GM21723 (cell line): ENCODE measurements at regions not wholly inside any gene's neighbourhood (a gene's known extent, or its start where the extent isn't known, plus 50 kb on each side); places are given as distances from the start of the nearest gene placed in this dataset.
"Not testable (repeated sequence)": the region's sequence is repeated elsewhere in the genome, so short reads cannot be mapped to it uniquely, and the experiment has no call there.

Experiments
- ATAC-seq: cut with Tn5 transposase; IDR thresholded peaks from one replicate; pipeline ENCODE4 v1.9.1; 2021; ENCODE audit warnings: mild to moderate bottlenecking, moderate library complexity; ENCODE audit not compliant: unreplicated experiment

DNA sequence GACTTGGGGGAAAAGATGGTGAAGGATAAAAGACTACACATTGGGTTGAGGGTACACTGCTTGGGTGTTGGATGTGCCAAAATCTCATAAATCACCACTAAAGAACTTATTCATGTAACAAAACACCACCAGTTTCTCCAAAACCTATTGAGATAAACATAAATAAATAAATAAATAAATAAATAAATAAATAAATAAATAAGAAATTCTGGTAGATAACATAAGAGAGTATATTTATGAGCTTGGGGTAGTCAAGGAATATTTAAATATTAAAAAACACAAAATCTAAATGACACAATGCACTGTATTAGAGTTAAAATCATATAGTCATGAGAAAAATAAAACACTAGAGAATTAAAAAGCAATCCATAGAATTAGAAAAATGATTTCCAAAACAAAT, 333.5 kb upstream of the NRG3 start:
- no peak for ATAC-seq

DNA sequence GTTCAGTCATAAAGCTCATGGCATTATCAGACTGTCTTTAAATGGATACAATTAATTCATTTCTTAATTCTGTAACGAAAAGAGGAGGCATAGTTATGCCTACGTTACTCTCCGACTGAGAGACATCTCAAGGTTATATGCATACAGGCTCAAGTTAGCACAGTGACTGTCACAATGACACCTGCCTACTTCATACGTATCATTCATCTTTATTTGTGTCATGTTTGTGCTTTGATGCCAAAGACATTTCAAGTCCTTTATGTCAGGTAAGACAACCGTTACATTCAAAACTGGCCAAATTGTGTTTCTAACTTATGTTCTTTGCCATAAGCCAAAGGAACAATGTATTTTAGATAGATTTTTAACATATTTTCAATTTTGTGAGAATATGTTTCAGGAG, 328.8 kb upstream of the NRG3 start:
- ATAC-seq: no peak

DNA sequence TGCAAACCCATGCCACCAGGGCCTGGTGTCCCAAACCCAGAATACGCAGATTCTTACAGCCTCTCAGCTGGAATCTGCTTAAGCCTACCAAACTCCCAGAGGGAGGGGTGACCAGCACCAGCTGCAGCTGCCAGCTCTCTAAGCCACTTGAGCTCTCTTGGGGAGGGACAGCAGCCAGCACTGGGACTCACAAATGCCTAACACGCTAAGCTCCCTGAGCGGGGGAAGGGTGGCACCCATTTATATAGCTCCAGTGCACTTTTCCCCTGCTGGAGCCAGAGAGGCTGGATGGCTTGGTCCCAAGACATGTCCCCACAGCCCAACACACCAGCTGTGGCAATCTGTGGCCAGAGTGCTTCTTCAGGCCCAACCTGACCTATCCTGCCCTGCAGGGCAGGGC, 326.8 kb upstream of the NRG3 start:
- no peak for ATAC-seq

GRCh38 chr10:81564143-81564542, 310.9 kb upstream of the NRG3 start:
- no peak for ATAC-seq

DNA sequence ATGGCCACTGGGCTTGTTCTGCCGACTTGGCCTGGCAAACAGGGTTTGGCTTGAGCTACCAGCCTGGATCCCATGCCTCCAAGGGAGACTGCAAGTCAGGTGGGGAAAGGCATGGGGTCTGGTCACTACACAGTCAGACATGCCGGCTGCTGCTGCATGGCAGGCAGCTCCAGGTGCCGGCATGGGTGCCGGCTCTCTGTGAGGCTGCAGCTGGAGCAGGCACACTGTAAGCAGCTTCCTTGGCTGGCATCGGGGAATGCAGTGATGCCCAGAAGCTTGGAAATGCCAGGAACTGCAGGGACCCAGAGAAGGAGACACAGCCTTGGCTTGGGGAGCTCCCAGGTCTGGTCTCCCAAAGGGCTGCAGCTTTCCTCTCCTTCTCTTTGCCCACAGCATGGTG, 305.5 kb upstream of the NRG3 start:
- no peak for ATAC-seq

DNA sequence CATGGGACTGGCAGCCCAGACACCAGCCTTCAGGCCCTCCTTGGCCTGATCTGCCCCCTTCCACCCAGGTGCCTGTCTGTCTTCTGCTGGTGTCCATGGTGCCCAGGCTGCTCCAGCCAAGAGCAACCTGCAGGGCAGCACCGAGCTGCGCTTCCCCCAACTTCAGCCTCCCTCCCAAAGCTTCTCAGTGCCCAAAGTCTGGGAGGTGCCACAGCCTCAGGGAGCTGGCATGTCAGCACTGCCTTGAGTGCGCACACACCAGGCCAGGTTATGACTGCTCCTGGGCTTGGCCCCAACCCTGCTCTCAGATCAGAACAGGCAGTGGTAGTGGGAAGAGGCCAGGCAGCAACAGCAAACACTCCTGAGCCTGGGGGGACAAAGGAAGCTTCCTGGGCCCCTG, 304.6 kb upstream of the NRG3 start:
- no peak for ATAC-seq

GRCh38 chr10:81570878-81571794, 303.9 kb upstream of the NRG3 start:
- ATAC-seq: no peak

DNA sequence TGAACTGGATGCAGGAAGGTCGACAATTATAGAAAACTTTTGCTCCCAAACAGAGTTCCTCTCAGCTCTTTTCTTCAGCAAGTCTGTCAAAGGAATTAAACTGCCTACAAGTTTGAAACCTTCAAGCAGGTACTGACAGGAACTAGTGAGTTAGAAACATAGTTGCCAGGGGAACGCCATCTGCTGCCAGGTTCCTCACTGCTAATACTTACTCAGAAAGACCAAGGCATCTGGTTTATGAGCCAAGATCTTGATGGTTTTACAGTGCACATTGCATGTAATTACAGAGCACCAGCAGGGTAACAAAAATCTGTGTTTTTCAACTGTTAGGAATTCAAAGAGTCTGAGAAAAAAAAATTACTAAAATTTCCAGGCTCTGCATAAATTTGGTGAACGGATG, 300.0 kb upstream of the NRG3 start:
- ATAC-seq: no peak

DNA sequence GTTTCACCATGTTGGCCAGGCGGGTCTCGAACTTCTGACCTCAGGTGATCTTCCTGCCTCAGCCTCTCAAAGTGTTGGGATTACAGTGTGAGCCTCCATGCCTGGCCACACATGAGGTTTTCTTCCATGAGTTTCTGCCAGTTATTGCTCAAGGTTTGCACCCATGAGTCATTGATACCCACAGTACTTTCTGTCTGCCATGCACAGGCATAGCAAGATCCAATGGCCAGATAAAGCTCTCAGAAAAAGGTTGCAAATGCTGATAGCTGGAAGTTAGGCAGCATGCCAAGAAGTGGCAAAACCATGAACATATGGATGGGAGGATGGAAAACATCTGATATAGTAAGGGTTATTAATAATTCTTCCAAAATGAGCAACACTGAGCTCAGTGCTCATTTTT, 298.7 kb upstream of the NRG3 start:
- no peak for ATAC-seq

- no peak for ATAC-seq
These were observed 280.0 kb upstream of the NRG3 start for GRCh38 chr10:81594991-81595390.

- no peak for ATAC-seq
These were observed 274.8 kb upstream of the NRG3 start for GRCh38 chr10:81600185-81600584.

- ATAC-seq: no peak
These were observed 271.8 kb upstream of the NRG3 start for GRCh38 chr10:81603106-81603620.

DNA sequence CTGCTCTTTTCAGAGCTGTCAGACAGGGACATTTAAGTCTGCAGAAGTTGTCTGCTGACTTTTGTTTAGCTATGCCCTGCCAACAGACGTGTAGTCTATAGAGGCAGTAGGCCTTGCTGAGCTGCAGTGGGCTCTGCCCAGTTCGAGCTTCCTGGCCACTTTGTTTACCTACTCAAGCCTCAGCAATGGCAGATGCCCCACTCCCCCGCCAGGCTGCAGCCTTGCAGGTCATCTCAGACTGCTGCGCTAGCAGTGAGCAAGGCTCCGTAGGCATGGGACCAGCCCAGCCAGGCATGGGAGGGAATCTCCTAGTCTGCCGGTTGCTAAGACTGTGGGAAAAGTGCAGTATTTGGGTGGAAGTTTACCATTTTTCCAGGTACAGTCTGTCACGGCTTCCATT, 230.5 kb upstream of the NRG3 start:
- not testable (repeated sequence) for ATAC-seq

DNA sequence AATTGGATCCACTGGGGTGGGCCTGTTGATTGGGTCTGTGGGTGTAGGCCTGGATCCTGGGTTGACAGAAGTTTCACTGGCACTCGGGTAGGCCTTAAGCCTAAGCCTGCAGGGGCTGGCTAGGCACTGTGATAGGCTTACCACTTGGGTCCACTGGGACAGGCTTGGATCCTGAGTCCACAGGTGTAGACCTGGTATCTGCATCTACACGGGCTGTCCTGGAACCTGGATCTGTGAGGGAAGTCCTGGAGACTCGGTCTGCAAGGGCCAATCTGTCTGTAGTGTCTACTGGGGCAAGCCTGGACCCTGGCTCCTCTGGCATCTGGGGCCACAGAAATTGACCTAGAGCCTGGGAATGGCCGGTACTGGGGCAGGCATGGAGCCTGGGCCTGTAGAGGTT, 219.0 kb upstream of the NRG3 start:
- no peak for ATAC-seq

GRCh38 chr10:81662837-81663236, 212.2 kb upstream of the NRG3 start:
- no peak for ATAC-seq

DNA sequence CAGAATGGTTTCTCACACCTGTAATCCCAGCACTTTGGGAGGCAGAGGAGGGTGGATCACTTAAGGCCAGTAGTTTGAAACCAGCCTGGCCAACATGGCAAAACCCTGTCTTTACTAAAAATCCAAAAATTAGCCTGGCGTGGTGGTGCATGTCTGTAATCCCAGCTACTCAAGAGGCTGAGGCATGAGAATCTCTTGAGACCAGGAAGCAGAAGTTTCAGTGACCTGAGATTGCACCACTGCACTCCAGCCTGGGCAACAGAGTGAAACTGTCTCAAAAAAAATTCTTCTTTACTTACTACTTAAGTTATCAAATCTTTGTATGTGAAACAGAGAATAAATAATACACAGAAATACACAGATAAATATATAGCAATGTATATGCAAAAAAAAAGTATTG, 210.2 kb upstream of the NRG3 start:
- ATAC-seq: not testable (repeated sequence)

GRCh38 chr10:81674941-81675340, 200.1 kb upstream of the NRG3 start:
- no peak for ATAC-seq

- no peak for ATAC-seq
These were observed 195.7 kb upstream of the NRG3 start for GRCh38 chr10:81679291-81679690.

- no peak for ATAC-seq
These were observed 194.6 kb upstream of the NRG3 start for GRCh38 chr10:81680359-81680758.

GRCh38 chr10:81688459-81688858, 186.5 kb upstream of the NRG3 start:
- no peak for ATAC-seq

DNA sequence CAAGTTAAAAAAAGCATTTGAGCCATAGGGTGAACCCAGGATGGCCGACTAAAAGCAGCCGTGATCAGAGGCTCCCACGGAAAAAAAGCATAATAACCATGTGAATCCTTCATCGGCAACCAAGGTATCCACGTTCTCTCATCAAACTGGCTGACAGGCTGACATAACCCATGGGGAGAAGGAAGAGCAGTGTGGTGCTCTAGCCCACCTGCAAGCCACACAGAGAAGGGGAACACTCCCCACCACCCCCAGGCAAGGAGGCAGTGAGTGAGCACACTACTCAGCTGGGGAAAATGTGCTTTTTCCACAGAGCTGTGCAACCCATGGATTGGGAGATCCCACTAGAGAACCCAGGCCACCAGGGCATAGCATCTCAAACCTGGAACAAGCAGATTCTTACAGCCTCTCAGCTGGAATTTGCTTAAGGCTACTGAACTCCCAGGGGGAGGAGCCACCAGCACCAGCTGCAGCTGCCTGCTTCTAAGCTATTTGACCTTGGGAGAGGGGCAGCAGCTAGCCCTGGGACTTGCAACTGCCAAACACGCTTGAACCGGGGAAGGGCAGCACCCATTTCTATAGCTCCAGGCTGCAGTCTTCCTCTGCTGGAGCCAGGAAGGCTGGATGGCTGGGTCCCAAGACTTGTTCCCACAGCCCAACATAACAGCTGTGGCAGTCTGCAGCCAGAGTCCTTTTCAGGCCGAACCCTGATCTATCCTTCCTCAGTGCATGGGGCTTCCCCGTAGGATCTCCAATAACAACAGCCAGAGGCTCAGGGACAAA, 178.2 kb upstream of the NRG3 start:
- no peak for ATAC-seq

- ATAC-seq: no peak
These were observed 170.4 kb upstream of the NRG3 start for GRCh38 chr10:81704596-81704995.
